Activated CD8-positive, alpha-beta T cell treated with anti-CD3 and anti-CD28 coated beads for 36 hours (primary cell): ENCODE measurements at regions not wholly inside any gene's neighbourhood (a gene's known extent, or its start where the extent isn't known, plus 50 kb on each side); places are given as distances from the start of the nearest gene placed in this dataset.

ENCODE experiments used
- ATAC-seq: fragments of 200-7000 bp; cut with Tn5 transposase; one replicate; pipeline ENCODE4 v1.10.0; 2021; ENCODE audit warnings: mild to moderate bottlenecking, moderate library complexity
- CTCF ChIA-PET: fragments of 350-600 bp; sonication (Branson Sonifier 250); formaldehyde crosslinking; loops from one replicate; lab custom pipeline; 2021; ENCODE audit warnings: antibody characterized with exemption; lab: Charles Lee
- POLR2A ChIA-PET: fragments of 350-600 bp; sonication (Branson Sonifier 250); formaldehyde crosslinking; loops from one replicate; lab custom pipeline; 2021; ENCODE audit warnings: antibody characterized with exemption; lab: Charles Lee
- DNase-seq: peaks from one replicate; pipeline ENCODE4 v3.0.0-alpha.2; 2020
- H3K27ac Mint-ChIP-seq: one replicate; pipeline ENCODE4 v1.8.0; 2021; ENCODE audit warnings: mild to moderate bottlenecking, mixed read lengths
- H3K27me3 Mint-ChIP-seq: one replicate; pipeline ENCODE4 v1.8.0; 2021; ENCODE audit warnings: mixed read lengths
- H3K36me3 Mint-ChIP-seq: one replicate; pipeline ENCODE4 v1.8.0; 2021; ENCODE audit warnings: low read depth, mixed read lengths
- H3K4me1 Mint-ChIP-seq: one replicate; pipeline ENCODE4 v1.8.0; 2021; ENCODE audit warnings: low read depth, mixed read lengths
- H3K4me3 Mint-ChIP-seq: one replicate; pipeline ENCODE4 v1.8.0; 2021; ENCODE audit warnings: mild to moderate bottlenecking, moderate library complexity, mixed read lengths
- H3K9me3 Mint-ChIP-seq: one replicate; pipeline ENCODE4 v1.8.0; 2021; ENCODE audit warnings: mixed read lengths
- CTCF ChIP-seq: fragments of 200-600 bp; IDR thresholded peaks from one replicate; pipeline ENCODE4 v1.8.0; 2022; ENCODE audit warnings: antibody characterized with exemption, mild to moderate bottlenecking
- intact Hi-C: fragments of 100-400 bp; cut with micrococcal nuclease; formaldehyde crosslinking; loops from one replicate; pipeline ENCODE4 v1.10.0; 2022

- no peak overlapping the region for H3K27ac Mint-ChIP-seq
- no peaks in the 10 kb centered on the region for H3K4me1 Mint-ChIP-seq
- POLR2A ChIA-PET, result no interaction called here
- no peak for DNase-seq
- peaks cover 3% of the 10 kb centered on the region for H3K9me3 Mint-ChIP-seq
- H3K27me3 Mint-ChIP-seq, result no peaks in the 10 kb centered on the region
- ATAC-seq, result no peak
- TF ChIP-seq CTCF, result peak; percentile 33
- CTCF ChIA-PET, result interaction anchor here (0.7 kb wide), 1 partner anchor 14 kb away, joined by 4 read pairs; no protein-coding TSS in a partner anchor
- no peak overlapping the region for H3K4me3 Mint-ChIP-seq
- intact Hi-C loops, result no loop called here
- no peaks in the 10 kb centered on the region for H3K36me3 Mint-ChIP-seq
Observed at GRCh38 chr7:125670926-125671572, 741.4 kb upstream of the POT1 start.

- Mint-ChIP-seq H3K4me3 (no peak overlapping the region), H3K36me3 (no peaks in the 10 kb centered on the region), H3K9me3 (peaks cover 3% of the 10 kb centered on the region), H3K27ac (no peak overlapping the region), H3K27me3 (no peaks in the 10 kb centered on the region), H3K4me1 (no peaks in the 10 kb centered on the region)
- ChIA-PET CTCF (no interaction called here), POLR2A (no interaction called here)
- TF ChIP-seq CTCF, result no peak
- ATAC-seq (no peak), DNase-seq (no peak)
- intact Hi-C loops, result no loop called here
Observed at GRCh38 chr7:125668321-125668993, 738.8 kb upstream of the POT1 start.

GRCh38 chr7:125664625-125665024 lies 735.0 kb upstream of the POT1 start:
- ChIA-PET POLR2A (no interaction called here), CTCF (no interaction called here)
- Mint-ChIP-seq H3K4me3 (no peak overlapping the region), H3K9me3 (peaks cover 2% of the 10 kb centered on the region), H3K27me3 (no peaks in the 10 kb centered on the region), H3K36me3 (no peaks in the 10 kb centered on the region), H3K4me1 (no peaks in the 10 kb centered on the region), H3K27ac (no peak overlapping the region)
- TF ChIP-seq CTCF, result no peak
- ATAC-seq (no peak), DNase-seq (no peak)
- intact Hi-C loops, result no loop called here

GRCh38 chr7:125663961-125664360 lies 734.3 kb upstream of the POT1 start:
- ChIA-PET CTCF (no interaction called here), POLR2A (no interaction called here)
- no peak for TF ChIP-seq CTCF

GRCh38 chr7:125661677-125662076 lies 732.1 kb upstream of the POT1 start:
- ATAC-seq (no peak), DNase-seq (no peak)
- H3K27ac Mint-ChIP-seq, result no peak overlapping the region
- H3K4me3 Mint-ChIP-seq, result no peak overlapping the region
- ChIA-PET POLR2A (no interaction called here), CTCF (no interaction called here)
- no peaks in the 10 kb centered on the region for H3K4me1 Mint-ChIP-seq
- no peaks in the 10 kb centered on the region for H3K36me3 Mint-ChIP-seq
- intact Hi-C loops, result no loop called here
- H3K27me3 Mint-ChIP-seq, result no peaks in the 10 kb centered on the region
- peaks cover 2% of the 10 kb centered on the region for H3K9me3 Mint-ChIP-seq
- TF ChIP-seq CTCF, result no peak

More at GRCh38 chr7:125663961-125664360, 734.3 kb upstream of the POT1 start:
- no peak overlapping the region for H3K27ac Mint-ChIP-seq
- ATAC-seq (no peak), DNase-seq (no peak)
- H3K4me3 Mint-ChIP-seq, result no peak overlapping the region
- no peaks in the 10 kb centered on the region for H3K4me1 Mint-ChIP-seq
- H3K36me3 Mint-ChIP-seq, result no peaks in the 10 kb centered on the region
- peaks cover 2% of the 10 kb centered on the region for H3K9me3 Mint-ChIP-seq
- intact Hi-C loops, result no loop called here
- H3K27me3 Mint-ChIP-seq, result no peaks in the 10 kb centered on the region
